Activated CD8-positive, alpha-beta T cell treated with anti-CD3 and anti-CD28 coated beads for 36 hours (primary cell): ENCODE measurements at regions not wholly inside any gene's neighbourhood (a gene's known extent, or its start where the extent isn't known, plus 50 kb on each side); places are given as distances from the start of the nearest gene placed in this dataset.

Experiments used
- ATAC-seq: fragments of 200-7000 bp; cut with Tn5 transposase; one replicate; pipeline ENCODE4 v1.10.0; 2021; ENCODE audit warnings: mild to moderate bottlenecking, moderate library complexity
- CTCF ChIA-PET: fragments of 350-600 bp; sonication (Branson Sonifier 250); formaldehyde crosslinking; loops from one replicate; lab custom pipeline; 2021; ENCODE audit warnings: antibody characterized with exemption; lab: Charles Lee
- POLR2A ChIA-PET: fragments of 350-600 bp; sonication (Branson Sonifier 250); formaldehyde crosslinking; loops from one replicate; lab custom pipeline; 2021; ENCODE audit warnings: antibody characterized with exemption; lab: Charles Lee
- DNase-seq: peaks from one replicate; pipeline ENCODE4 v3.0.0-alpha.2; 2020
- H3K27ac Mint-ChIP-seq: one replicate; pipeline ENCODE4 v1.8.0; 2021; ENCODE audit warnings: mild to moderate bottlenecking, mixed read lengths
- H3K27me3 Mint-ChIP-seq: one replicate; pipeline ENCODE4 v1.8.0; 2021; ENCODE audit warnings: mixed read lengths
- H3K36me3 Mint-ChIP-seq: one replicate; pipeline ENCODE4 v1.8.0; 2021; ENCODE audit warnings: low read depth, mixed read lengths
- H3K4me1 Mint-ChIP-seq: one replicate; pipeline ENCODE4 v1.8.0; 2021; ENCODE audit warnings: low read depth, mixed read lengths
- H3K4me3 Mint-ChIP-seq: one replicate; pipeline ENCODE4 v1.8.0; 2021; ENCODE audit warnings: mild to moderate bottlenecking, moderate library complexity, mixed read lengths
- H3K9me3 Mint-ChIP-seq: one replicate; pipeline ENCODE4 v1.8.0; 2021; ENCODE audit warnings: mixed read lengths
- CTCF ChIP-seq: fragments of 200-600 bp; IDR thresholded peaks from one replicate; pipeline ENCODE4 v1.8.0; 2022; ENCODE audit warnings: antibody characterized with exemption, mild to moderate bottlenecking
- intact Hi-C: fragments of 100-400 bp; cut with micrococcal nuclease; formaldehyde crosslinking; loops from one replicate; pipeline ENCODE4 v1.10.0; 2022

- H3K4me1 Mint-ChIP-seq: no peaks in the 10 kb centered on the region
- no peaks in the 10 kb centered on the region for H3K36me3 Mint-ChIP-seq
- no peaks in the 10 kb centered on the region for H3K9me3 Mint-ChIP-seq
- TF ChIP-seq CTCF: no peak
- DNase-seq (no peak), ATAC-seq (no peak)
- intact Hi-C loops: no loop called here
- H3K4me3 Mint-ChIP-seq: no peak overlapping the region
- H3K27me3 Mint-ChIP-seq: no peaks in the 10 kb centered on the region
- ChIA-PET POLR2A (no interaction called here), CTCF (no interaction called here)
- H3K27ac Mint-ChIP-seq: no peak overlapping the region
These were observed 348.8 kb upstream of the GULP1 start for GRCh38 chr2:187942876-187943275.

DNA sequence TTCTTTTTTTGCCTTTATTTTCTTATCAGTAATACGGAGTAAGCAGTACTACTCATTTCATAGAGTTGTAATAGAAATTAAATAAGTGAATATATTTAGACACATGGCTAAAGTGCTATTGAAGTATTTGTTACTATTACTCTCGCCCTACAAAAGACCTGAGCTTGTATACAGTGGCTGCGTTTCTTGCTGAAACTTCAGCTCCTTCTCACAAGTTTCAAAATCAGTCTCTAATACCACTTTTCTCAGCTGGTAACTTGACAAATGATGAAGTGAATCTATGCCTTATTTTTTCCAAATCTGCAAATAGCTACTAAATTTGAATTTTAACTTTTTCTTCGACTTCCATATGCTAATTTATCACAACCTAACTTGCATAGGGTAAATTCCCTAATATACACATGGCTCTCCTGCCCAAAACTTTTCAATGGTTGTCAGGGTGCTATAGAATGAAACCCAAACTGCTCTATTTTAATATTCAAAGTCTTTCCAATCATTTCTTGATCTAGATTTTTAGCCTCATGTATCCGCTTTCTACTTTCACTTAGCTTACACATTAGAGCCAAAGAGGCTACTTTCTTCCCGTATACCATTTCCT, 347.8 kb upstream of the GULP1 start:
- no peaks in the 10 kb centered on the region for H3K4me1 Mint-ChIP-seq
- DNase-seq (no peak), ATAC-seq (no peak)
- POLR2A ChIA-PET: no interaction called here
- no peak for TF ChIP-seq CTCF
- peaks cover 1% of the 10 kb centered on the region for H3K9me3 Mint-ChIP-seq
- intact Hi-C loops: no loop called here
- no peaks in the 10 kb centered on the region for H3K27me3 Mint-ChIP-seq
- H3K27ac Mint-ChIP-seq: no peak overlapping the region
- H3K36me3 Mint-ChIP-seq: no peaks in the 10 kb centered on the region
- H3K4me3 Mint-ChIP-seq: no peak overlapping the region
- CTCF ChIA-PET: no interaction called here

DNA sequence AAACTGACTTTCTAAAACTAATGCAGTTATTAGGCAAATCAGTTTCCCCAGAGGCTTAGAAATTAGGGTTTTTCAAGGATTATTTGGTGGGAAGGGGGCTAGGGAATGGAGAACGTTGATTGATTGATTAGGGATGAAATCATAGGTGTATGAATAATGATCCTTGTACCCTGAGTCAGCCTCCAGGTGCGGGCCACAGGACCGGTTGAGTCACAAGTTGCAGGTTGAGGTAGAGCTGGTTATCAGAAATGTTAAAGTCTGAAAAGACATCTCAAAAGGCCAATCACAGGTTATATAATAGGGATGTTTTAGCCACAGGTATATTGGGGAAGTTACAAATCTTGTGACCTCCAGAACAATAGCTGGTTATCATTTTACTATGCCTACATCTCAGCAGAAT, 341.8 kb upstream of the GULP1 start:
- no peak for TF ChIP-seq CTCF
- Mint-ChIP-seq H3K36me3 (peaks cover 2% of the 10 kb centered on the region), H3K27me3 (no peaks in the 10 kb centered on the region), H3K9me3 (peaks cover 11% of the 10 kb centered on the region), H3K4me3 (no peak overlapping the region), H3K27ac (no peak overlapping the region), H3K4me1 (no peaks in the 10 kb centered on the region)
- POLR2A ChIA-PET: no interaction called here
- CTCF ChIA-PET: no interaction called here
- DNase-seq (no peak), ATAC-seq (no peak)
- intact Hi-C loops: no loop called here

- Mint-ChIP-seq H3K27me3 (no peaks in the 10 kb centered on the region), H3K4me1 (no peaks in the 10 kb centered on the region), H3K27ac (no peak overlapping the region), H3K9me3 (peaks cover 17% of the 10 kb centered on the region), H3K36me3 (peaks cover 2% of the 10 kb centered on the region), H3K4me3 (no peak overlapping the region)
- no peak for TF ChIP-seq CTCF
- POLR2A ChIA-PET: no interaction called here
- no peak for ATAC-seq
- CTCF ChIA-PET: no interaction called here
- no peak for DNase-seq
- intact Hi-C loops: no loop called here
These were observed 340.0 kb upstream of the GULP1 start for GRCh38 chr2:187951470-187952218.

DNA sequence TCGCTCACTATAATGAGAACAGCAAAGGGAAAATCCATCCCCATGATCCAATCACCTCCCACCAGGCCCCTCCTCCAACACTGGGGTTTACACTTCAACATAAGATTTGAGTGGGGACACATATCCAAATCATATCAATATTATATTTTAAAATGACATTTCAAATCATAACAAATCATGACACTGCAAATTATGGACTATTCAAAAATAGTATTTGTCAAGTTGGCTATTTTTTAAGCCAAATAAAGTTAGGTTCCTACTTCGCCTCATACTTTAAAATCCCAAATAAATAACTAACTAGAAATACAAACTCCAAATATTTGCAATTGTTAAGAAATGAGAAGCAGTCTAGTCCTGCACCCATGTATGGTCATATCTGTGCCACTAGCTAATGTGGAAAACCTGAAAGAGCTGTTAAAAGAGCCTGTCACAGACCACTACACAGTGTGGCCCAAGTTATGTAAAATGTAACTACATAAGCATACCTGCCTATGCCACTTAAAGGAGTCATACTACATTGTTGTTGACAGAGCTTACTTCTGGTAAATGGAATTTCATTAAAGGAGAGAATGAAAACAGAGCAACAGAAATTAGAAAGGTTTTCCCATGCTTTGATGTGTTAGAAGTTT, 334.7 kb upstream of the GULP1 start:
- no peak for TF ChIP-seq CTCF
- H3K27me3 Mint-ChIP-seq: no peaks in the 10 kb centered on the region
- no peak overlapping the region for H3K4me3 Mint-ChIP-seq
- H3K9me3 Mint-ChIP-seq: peaks cover 6% of the 10 kb centered on the region
- ChIA-PET POLR2A (no interaction called here), CTCF (interaction anchor here (0.5 kb wide), 1 partner anchor 330 kb away, joined by 3 read pairs; no protein-coding TSS in a partner anchor)
- ATAC-seq (no peak), DNase-seq (no peak)
- no peaks in the 10 kb centered on the region for H3K36me3 Mint-ChIP-seq
- intact Hi-C loops: no loop called here
- H3K4me1 Mint-ChIP-seq: no peaks in the 10 kb centered on the region
- H3K27ac Mint-ChIP-seq: no peak overlapping the region
